Type B pancreatic cell (in vitro differentiated cells): ENCODE measurements at regions not wholly inside any gene's neighbourhood (a gene's known extent, or its start where the extent isn't known, plus 50 kb on each side); places are given as distances from the start of the nearest gene placed in this dataset.
A peak's percentile ranks its signal among the peaks of the same experiment; 100 is the strongest.

Experiments
- DNase-seq: peaks from one replicate; pipeline ENCODE4 v3.0.0; 2021; ENCODE audit warnings: mixed read lengths; ENCODE audit not compliant: unreplicated experiment; ENCODE audit errors: extremely low spot score
- H3K27ac Mint-ChIP-seq: 2 replicates; pipeline ENCODE4 v1.8.0; 2021; ENCODE audit warnings: mild to moderate bottlenecking, mixed read lengths
- H3K27me3 Mint-ChIP-seq: 2 replicates; pipeline ENCODE4 v1.8.0; 2021; ENCODE audit warnings: mixed read lengths
- H3K36me3 Mint-ChIP-seq: 2 replicates; pipeline ENCODE4 v1.8.0; 2021; ENCODE audit warnings: mixed read lengths
- H3K4me1 Mint-ChIP-seq: one replicate; pipeline ENCODE4 v1.8.0; 2021; ENCODE audit warnings: mixed read lengths; ENCODE audit not compliant: unreplicated experiment
- H3K4me3 Mint-ChIP-seq: 2 replicates; pipeline ENCODE4 v1.8.0; 2021; ENCODE audit warnings: mild to moderate bottlenecking, mixed read lengths
- H3K9me3 Mint-ChIP-seq: 2 replicates; pipeline ENCODE4 v1.8.0; 2021; ENCODE audit warnings: mixed read lengths
- TF ChIP-seq, protein P1 (sequence below): fragments of 200-600 bp; sonication (generic); conservative IDR thresholded peaks from 2 replicates; pipeline ENCODE4 v1.5.0; 2021; ENCODE audit warnings: antibody characterized with exemption, mild to moderate bottlenecking

DNA sequence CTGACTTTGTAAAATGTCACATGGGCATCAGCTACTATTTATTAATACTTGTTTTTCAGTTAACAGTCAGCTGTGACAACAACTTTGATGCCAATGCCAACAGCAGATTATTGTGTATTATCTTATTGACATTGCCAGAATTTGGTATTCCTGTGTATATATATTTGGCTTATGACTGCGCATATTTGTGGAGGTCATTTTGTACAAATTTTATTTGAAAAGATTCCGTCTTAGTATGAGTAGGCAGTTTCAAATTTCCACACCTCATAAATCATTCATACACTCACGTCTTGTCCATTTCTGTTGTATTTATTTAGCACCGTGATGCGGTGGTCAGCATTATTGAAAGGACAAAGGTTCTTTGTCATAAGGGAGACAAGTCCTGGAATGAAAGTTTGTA lies 558.2 kb upstream of the NDST4 start:
- DNase-seq, result no peak
- Mint-ChIP-seq H3K4me3 (no peak overlapping the region), H3K36me3 (no peaks in the 10 kb centered on the region), H3K27ac (no peak overlapping the region), H3K27me3 (peaks cover 10% of the 10 kb centered on the region), H3K9me3 (no peaks in the 10 kb centered on the region), H3K4me1 (peaks cover 20% of the 10 kb centered on the region)
- TF ChIP-seq, protein P1, sequence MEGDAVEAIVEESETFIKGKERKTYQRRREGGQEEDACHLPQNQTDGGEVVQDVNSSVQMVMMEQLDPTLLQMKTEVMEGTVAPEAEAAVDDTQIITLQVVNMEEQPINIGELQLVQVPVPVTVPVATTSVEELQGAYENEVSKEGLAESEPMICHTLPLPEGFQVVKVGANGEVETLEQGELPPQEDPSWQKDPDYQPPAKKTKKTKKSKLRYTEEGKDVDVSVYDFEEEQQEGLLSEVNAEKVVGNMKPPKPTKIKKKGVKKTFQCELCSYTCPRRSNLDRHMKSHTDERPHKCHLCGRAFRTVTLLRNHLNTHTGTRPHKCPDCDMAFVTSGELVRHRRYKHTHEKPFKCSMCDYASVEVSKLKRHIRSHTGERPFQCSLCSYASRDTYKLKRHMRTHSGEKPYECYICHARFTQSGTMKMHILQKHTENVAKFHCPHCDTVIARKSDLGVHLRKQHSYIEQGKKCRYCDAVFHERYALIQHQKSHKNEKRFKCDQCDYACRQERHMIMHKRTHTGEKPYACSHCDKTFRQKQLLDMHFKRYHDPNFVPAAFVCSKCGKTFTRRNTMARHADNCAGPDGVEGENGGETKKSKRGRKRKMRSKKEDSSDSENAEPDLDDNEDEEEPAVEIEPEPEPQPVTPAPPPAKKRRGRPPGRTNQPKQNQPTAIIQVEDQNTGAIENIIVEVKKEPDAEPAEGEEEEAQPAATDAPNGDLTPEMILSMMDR, result no peak

- no peaks in the 10 kb centered on the region for H3K9me3 Mint-ChIP-seq
- H3K27me3 Mint-ChIP-seq, result peaks cover 14% of the 10 kb centered on the region
- peaks cover 20% of the 10 kb centered on the region for H3K4me1 Mint-ChIP-seq
- no peaks in the 10 kb centered on the region for H3K36me3 Mint-ChIP-seq
- H3K27ac Mint-ChIP-seq, result no peak overlapping the region
- no peak for DNase-seq
- H3K4me3 Mint-ChIP-seq, result no peak overlapping the region
- TF ChIP-seq, protein P1, result no peak
Measured at GRCh38 chr4:115670930-115671329, 557.5 kb upstream of the NDST4 start.

- DNase-seq, result no peak
- Mint-ChIP-seq H3K4me3 (no peak overlapping the region), H3K36me3 (no peaks in the 10 kb centered on the region), H3K27me3 (peaks cover 17% of the 10 kb centered on the region), H3K27ac (no peak overlapping the region), H3K4me1 (peaks cover 23% of the 10 kb centered on the region), H3K9me3 (no peaks in the 10 kb centered on the region)
- TF ChIP-seq, protein P1, result no peak
Measured at GRCh38 chr4:115668396-115668795, 555.0 kb upstream of the NDST4 start.

DNA sequence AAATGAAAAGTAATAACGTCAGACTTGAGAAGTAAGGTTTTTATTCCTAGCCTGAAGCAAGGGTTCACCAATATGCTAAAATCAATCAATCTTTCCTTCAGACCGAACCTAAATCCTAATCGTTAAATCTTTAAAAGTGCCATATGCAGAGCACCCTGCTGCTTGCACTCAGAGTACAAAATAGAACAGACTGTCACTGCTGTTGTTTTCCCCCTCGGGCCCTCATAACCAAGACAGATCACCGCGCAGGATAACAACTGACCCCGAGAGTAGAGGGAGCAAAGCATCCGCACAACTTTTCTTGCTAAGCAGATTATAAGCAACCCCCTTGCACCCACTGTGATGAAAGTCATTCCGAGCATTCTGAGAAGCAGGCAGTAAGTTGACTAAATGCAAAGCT lies 550.9 kb upstream of the NDST4 start:
- no peaks in the 10 kb centered on the region for H3K36me3 Mint-ChIP-seq
- no peak overlapping the region for H3K27ac Mint-ChIP-seq
- H3K27me3 Mint-ChIP-seq, result peaks cover 16% of the 10 kb centered on the region
- DNase-seq, result no peak
- H3K9me3 Mint-ChIP-seq, result no peaks in the 10 kb centered on the region
- peaks cover 13% of the 10 kb centered on the region for H3K4me1 Mint-ChIP-seq
- H3K4me3 Mint-ChIP-seq, result peak overlapping the region; percentile 60
- TF ChIP-seq, protein P1, result no peak

DNA sequence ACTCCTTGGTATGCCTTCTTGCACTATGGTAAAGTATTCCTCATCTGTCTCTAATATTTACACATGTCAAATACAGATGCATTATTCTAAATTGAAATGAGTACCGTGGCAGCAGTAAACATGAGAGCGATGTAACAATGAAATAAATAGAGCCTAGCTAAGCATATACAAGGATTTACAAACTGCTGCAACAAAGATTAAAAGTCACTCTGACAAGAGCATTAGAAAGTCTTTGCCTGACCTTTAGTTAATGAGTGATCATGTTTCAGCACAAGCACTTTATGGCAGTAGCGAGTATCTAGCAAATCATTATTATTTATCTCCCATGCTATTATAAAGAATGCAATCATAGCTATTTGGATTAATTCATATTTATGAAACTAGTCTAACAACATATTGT lies 547.0 kb upstream of the NDST4 start:
- peaks cover 6% of the 10 kb centered on the region for H3K27me3 Mint-ChIP-seq
- H3K9me3 Mint-ChIP-seq, result no peaks in the 10 kb centered on the region
- H3K27ac Mint-ChIP-seq, result no peak overlapping the region
- no peaks in the 10 kb centered on the region for H3K36me3 Mint-ChIP-seq
- H3K4me3 Mint-ChIP-seq, result no peak overlapping the region
- peaks cover 20% of the 10 kb centered on the region for H3K4me1 Mint-ChIP-seq
- no peak for DNase-seq
- TF ChIP-seq, protein P1, result no peak
